ENCODE measurements at regions not wholly inside any gene's neighbourhood (a gene's known extent, or its start where the extent isn't known, plus 50 kb on each side); places are given as distances from the start of the nearest gene placed in this dataset.

DNA sequence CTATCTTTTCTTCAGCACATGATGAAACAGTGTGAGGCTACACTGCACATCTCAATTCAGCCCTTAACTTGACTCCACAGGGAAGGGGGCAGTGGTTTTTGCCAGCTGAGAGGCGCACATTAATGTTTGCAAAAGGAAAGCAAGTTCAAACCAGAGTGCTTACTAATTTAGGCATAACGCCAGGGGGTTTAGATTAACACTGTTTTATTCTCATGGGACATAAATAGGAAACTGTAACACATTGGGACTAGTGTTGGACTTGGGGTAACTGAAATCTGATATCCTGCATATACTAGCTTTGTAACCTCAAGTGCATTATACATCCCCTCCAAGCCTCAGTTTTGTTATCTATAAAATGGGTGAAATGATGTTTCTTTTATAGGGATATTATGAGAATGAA is 821.2 kb upstream of the ID2 start:
- Histone ChIP-seq H3K4me1 (no peaks in the 10 kb centered on the region), H3K36me3 (no peaks in the 10 kb centered on the region), H3K9me3 (no peaks in the 10 kb centered on the region), H3K4me3 (no peak overlapping the region), H3K27me3 (no peaks in the 10 kb centered on the region), H3K27ac (no peak overlapping the region)
- DNase-seq (no peak), ATAC-seq (no peak)
- in situ Hi-C loops (cut with MboI; ENCODE audit: low sequenced_read_pairs in 4 of 4) = no loop called here
- intact Hi-C loops (cut with DNase I; ENCODE audit: low total_unique reads) = no loop called here
- TF ChIP-seq POLR2A (IDR thresholded peaks at IDR 0.05) (no peak), CTCF (IDR thresholded peaks at IDR 0.05 in 4 of 5, conservative IDR thresholded peaks at IDR 0.05 in 1 of 5) (no peak)

DNA sequence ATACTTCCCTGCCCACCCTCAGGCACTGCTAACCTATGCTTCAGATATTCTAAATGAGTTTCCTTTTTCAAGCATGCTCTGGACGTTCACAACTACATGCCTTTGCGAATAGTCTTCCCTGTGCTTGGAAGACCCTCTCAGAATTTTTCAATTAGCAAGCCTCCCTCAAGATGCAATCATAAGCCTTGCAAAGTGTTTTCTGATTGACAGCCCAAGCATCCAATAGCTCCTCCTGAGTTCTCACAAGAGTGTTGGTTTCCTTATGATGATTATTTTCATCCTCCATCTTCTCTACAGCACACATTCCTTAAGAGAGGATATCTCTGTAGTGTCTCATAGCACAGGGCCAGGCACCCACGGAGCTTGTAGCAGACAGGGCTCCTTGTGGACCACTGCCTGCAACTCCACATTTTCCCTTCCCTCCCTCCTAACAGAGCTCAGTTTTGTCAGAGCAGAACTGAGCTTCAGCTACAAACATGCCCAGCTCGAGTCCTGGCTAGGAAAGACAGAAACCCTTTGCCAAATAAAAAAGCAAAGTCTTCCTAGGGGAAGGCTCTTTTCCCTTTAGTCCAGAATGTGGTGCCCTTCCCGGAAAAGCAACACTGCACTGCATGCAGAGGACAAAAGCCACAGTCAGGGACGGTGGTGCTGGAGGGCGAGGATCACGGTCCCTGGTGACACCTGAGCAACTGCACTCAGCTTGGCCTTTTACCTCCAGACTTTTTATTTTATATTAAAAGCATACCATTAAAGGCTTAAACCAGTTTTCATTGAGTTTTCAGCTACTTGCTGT is 819.8 kb upstream of the ID2 start:
- no peaks in the 10 kb centered on the region for H3K36me3 ChIP-seq

DNA sequence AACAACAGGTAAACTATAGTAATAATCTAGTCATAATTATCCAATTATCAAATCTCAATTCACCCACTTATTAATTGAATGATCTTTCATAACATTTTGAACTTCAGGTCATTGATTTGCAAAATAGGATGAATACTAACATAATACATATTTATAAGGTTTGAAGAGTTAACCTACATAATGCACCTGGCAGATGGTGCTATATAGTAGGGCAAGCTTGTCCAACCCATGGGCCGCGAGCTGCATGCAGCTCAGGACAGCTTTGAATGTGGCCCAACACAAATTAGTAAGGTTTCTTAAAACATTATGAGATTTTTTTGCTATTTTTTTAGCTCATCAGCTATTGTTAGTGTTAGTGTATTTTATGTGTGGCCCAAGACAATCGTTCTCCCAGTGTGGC is 815.8 kb upstream of the ID2 start:
- Histone ChIP-seq H3K27me3 (no peaks in the 10 kb centered on the region), H3K9me3 (no peaks in the 10 kb centered on the region), H3K27ac (no peak overlapping the region), H3K4me1 (no peaks in the 10 kb centered on the region), H3K4me3 (no peak overlapping the region), H3K36me3 (no peaks in the 10 kb centered on the region)
- no peak for ATAC-seq
- TF ChIP-seq POLR2A (IDR thresholded peaks at IDR 0.05) (no peak), CTCF (IDR thresholded peaks at IDR 0.05 in 4 of 5, conservative IDR thresholded peaks at IDR 0.05 in 1 of 5) (no peak)
- in situ Hi-C loops (cut with MboI; ENCODE audit: low sequenced_read_pairs in 4 of 4) (no loop called here), intact Hi-C loops (cut with DNase I; ENCODE audit: low total_unique reads) (no loop called here)
- DNase-seq = no peak

More for the DNA sequence above, 819.8 kb upstream of the ID2 start:
- no peak for TF ChIP-seq CTCF (IDR thresholded peaks at IDR 0.05 in 4 of 5, conservative IDR thresholded peaks at IDR 0.05 in 1 of 5)
- no peak for TF ChIP-seq POLR2A (IDR thresholded peaks at IDR 0.05)
- H3K9me3 ChIP-seq = no peaks in the 10 kb centered on the region
- in situ Hi-C loops (cut with MboI; ENCODE audit: low sequenced_read_pairs in 4 of 4) = no loop called here
- DNase-seq (no peak), ATAC-seq (no peak)
- no peak overlapping the region for H3K27ac ChIP-seq
- no peaks in the 10 kb centered on the region for H3K4me1 ChIP-seq
- H3K27me3 ChIP-seq = no peaks in the 10 kb centered on the region
- H3K4me3 ChIP-seq = no peak overlapping the region
- intact Hi-C loops (cut with DNase I; ENCODE audit: low total_unique reads) = no loop called here

GRCh38 chr2:7866825-7867224 is 815.0 kb upstream of the ID2 start:
- no peak for DNase-seq
- H3K4me1 ChIP-seq = no peaks in the 10 kb centered on the region
- no peaks in the 10 kb centered on the region for H3K36me3 ChIP-seq
- TF ChIP-seq CTCF (IDR thresholded peaks at IDR 0.05 in 4 of 5, conservative IDR thresholded peaks at IDR 0.05 in 1 of 5) = no peak
- no peak for TF ChIP-seq POLR2A (IDR thresholded peaks at IDR 0.05)
- intact Hi-C loops (cut with DNase I; ENCODE audit: low total_unique reads) = no loop called here
- in situ Hi-C loops (cut with MboI; ENCODE audit: low sequenced_read_pairs in 4 of 4) = no loop called here
- no peak for ATAC-seq
- no peaks in the 10 kb centered on the region for H3K27me3 ChIP-seq
- no peak overlapping the region for H3K4me3 ChIP-seq
- no peaks in the 10 kb centered on the region for H3K9me3 ChIP-seq
- no peak overlapping the region for H3K27ac ChIP-seq

- in situ Hi-C loops (cut with MboI; ENCODE audit: low sequenced_read_pairs in 4 of 4) = no loop called here
- no peaks in the 10 kb centered on the region for H3K27me3 ChIP-seq
Measured at GRCh38 chr2:7867867-7868266, 814.0 kb upstream of the ID2 start.

More at GRCh38 chr2:7867867-7868266, 814.0 kb upstream of the ID2 start:
- no peak overlapping the region for H3K4me3 ChIP-seq
- no peak for TF ChIP-seq CTCF (IDR thresholded peaks at IDR 0.05 in 4 of 5, conservative IDR thresholded peaks at IDR 0.05 in 1 of 5)
- TF ChIP-seq POLR2A (IDR thresholded peaks at IDR 0.05) = no peak
- intact Hi-C loops (cut with DNase I; ENCODE audit: low total_unique reads) = no loop called here
- H3K9me3 ChIP-seq = no peaks in the 10 kb centered on the region
- ATAC-seq (no peak), DNase-seq (no peak)
- no peaks in the 10 kb centered on the region for H3K4me1 ChIP-seq
- H3K27ac ChIP-seq = no peak overlapping the region
- no peaks in the 10 kb centered on the region for H3K36me3 ChIP-seq
